B cell (primary cell): ENCODE measurements at regions not wholly inside any gene's neighbourhood (a gene's known extent, or its start where the extent isn't known, plus 50 kb on each side); places are given as distances from the start of the nearest gene placed in this dataset.

Experiments
- ATAC-seq: fragments of 200-7000 bp; cut with Tn5 transposase; one replicate; pipeline ENCODE4 v1.10.0; 2021; ENCODE audit warnings: low read depth, mild to moderate bottlenecking, moderate number of reproducible peaks, moderate library complexity
- CTCF ChIA-PET: fragments of 350-600 bp; sonication (Branson Sonifier 250); formaldehyde crosslinking; loops from one replicate; lab custom pipeline; 2021; ENCODE audit warnings: antibody characterized with exemption, inconsistent platforms; lab: Charles Lee
- POLR2A ChIA-PET: fragments of 350-600 bp; sonication (Branson Sonifier 250); formaldehyde crosslinking; loops from one replicate; lab custom pipeline; 2021; ENCODE audit warnings: antibody characterized with exemption; lab: Charles Lee
- DNase-seq: peaks from one replicate; pipeline ENCODE4 v3.0.0; 2013
- H2AFZ ChIP-seq: 2 replicates; pipeline ENCODE4 v1.6.1; 2012; ENCODE audit warnings: mild to moderate bottlenecking, low read depth, low read length; ENCODE audit not compliant: insufficient read depth, poor library complexity, severe bottlenecking
- H3K27ac ChIP-seq, 2 donors: 1 replicate in 1 of 2; 2 replicates in 1 of 2; pipeline ENCODE4 v1.5.1; 2012 to 2013; ENCODE audit warnings: low read length in 2 of 2, mild to moderate bottlenecking in 2 of 2, moderate library complexity in 1 of 2
- H3K27me3 ChIP-seq, 4 experiments: fragments of 200-600 bp in 1 of 4; sonication (generic) in 1 of 4; replicated peaks in 1 of 4; 1 replicate in 2 of 4; 2 replicates in 2 of 4; pipeline versions ENCODE4 v1.6.1 to v1.7.0; 2013 to 2016; ENCODE audit warnings: low read length in 3 of 4, mild to moderate bottlenecking in 2 of 4, mixed read lengths in 1 of 4, moderate library complexity in 1 of 4; ENCODE audit not compliant: insufficient read depth in 4 of 4, control insufficient read depth in 3 of 4; ENCODE audit errors: control extremely low read depth in 1 of 4
- H3K36me3 ChIP-seq, 2 experiments: replicated peaks in 1 of 2; 1 replicate in 1 of 2; 2 replicates in 1 of 2; pipeline versions ENCODE4 v1.6.1 to v1.7.1; 2013; ENCODE audit warnings: low read length in 1 of 2; ENCODE audit not compliant: insufficient read depth in 2 of 2, control insufficient read depth in 1 of 2; ENCODE audit errors: control extremely low read depth in 1 of 2, extremely low read depth in 1 of 2
- H3K4me1 ChIP-seq, 2 donors: fragments of 200-600 bp in 1 of 2; sonication (generic) in 1 of 2; 1 replicate in 1 of 2; 2 replicates in 1 of 2; pipeline versions ENCODE4 v1.5.1 to v1.6.1; 2013 to 2017; ENCODE audit warnings: low read length in 2 of 2; ENCODE audit not compliant: control insufficient read depth in 2 of 2, insufficient read depth in 2 of 2
- H3K4me2 ChIP-seq: replicated peaks from 2 replicates; pipeline ENCODE3; 2012; ENCODE audit warnings: mild to moderate bottlenecking, low read depth, low read length; ENCODE audit not compliant: poor library complexity, severe bottlenecking
- H3K4me3 ChIP-seq, 5 experiments: fragments of 200-600 bp in 1 of 5; sonication (generic) in 1 of 5; 1 replicate in 3 of 5; 2 replicates in 2 of 5; pipeline versions ENCODE4 v1.5.1 to v1.7.0; 2011 to 2016; ENCODE audit warnings: low read length in 4 of 5, mild to moderate bottlenecking in 4 of 5, low read depth in 2 of 5, control low read depth in 1 of 5, moderate library complexity in 1 of 5; ENCODE audit not compliant: insufficient read depth in 1 of 5; ENCODE audit errors: control extremely low read depth in 1 of 5, extremely low read depth in 1 of 5
- H3K79me2 ChIP-seq: fragments of 200-600 bp; sonication (generic); one replicate; pipeline ENCODE4 v1.6.0; 2016; ENCODE audit warnings: low read length; ENCODE audit not compliant: control insufficient read depth, insufficient read depth
- H3K9ac ChIP-seq: fragments of 200-600 bp; sonication (generic); 2 replicates; pipeline ENCODE4 v1.6.1; 2017; ENCODE audit warnings: mild to moderate bottlenecking, low read length, moderate library complexity
- H3K9me3 ChIP-seq, 3 donors: one replicate each; pipeline versions ENCODE4 v1.6.1 to v1.7.1; 2013; ENCODE audit warnings: low read length in 2 of 3; ENCODE audit not compliant: control insufficient read depth in 2 of 3, insufficient read depth in 1 of 3; ENCODE audit errors: control extremely low read depth in 1 of 3
- H4K20me1 ChIP-seq: 2 replicates; pipeline ENCODE4 v1.6.0; 2012; ENCODE audit warnings: mild to moderate bottlenecking, low read length; ENCODE audit not compliant: insufficient read depth, control insufficient read depth, poor library complexity, severe bottlenecking
- H3K27ac Mint-ChIP-seq: one replicate; pipeline ENCODE4 v1.8.0; 2021; ENCODE audit warnings: mixed read lengths
- H3K27me3 Mint-ChIP-seq: one replicate; pipeline ENCODE4 v1.8.0; 2021; ENCODE audit warnings: mixed read lengths
- H3K4me1 Mint-ChIP-seq: one replicate; pipeline ENCODE4 v1.8.0; 2021; ENCODE audit warnings: mixed read lengths
- H3K4me3 Mint-ChIP-seq: one replicate; pipeline ENCODE4 v1.8.0; 2021; ENCODE audit warnings: mixed read lengths
- H3K9me3 Mint-ChIP-seq: one replicate; pipeline ENCODE4 v1.8.0; 2022; ENCODE audit warnings: mixed read lengths; ENCODE audit not compliant: insufficient read depth
- CTCF ChIP-seq: fragments of 200-600 bp; IDR thresholded peaks from one replicate; pipeline ENCODE4 v1.8.0; 2022; ENCODE audit warnings: antibody characterized with exemption, mild to moderate bottlenecking
- EZH2 ChIP-seq: IDR thresholded peaks from 2 replicates; pipeline ENCODE4 v1.6.1; 2012; ENCODE audit warnings: borderline replicate concordance, low read depth, mild to moderate bottlenecking, moderate library complexity, low read length; ENCODE audit not compliant: insufficient read depth, poor library complexity, severe bottlenecking
- WGBS: methylation state at CpG from one replicate; pipeline ENCODE4 v1.1.5; 2013; ENCODE audit warnings: missing lambda C conversion rate; ENCODE audit not compliant: insufficient coverage; 5-methylcytosine and 5-hydroxymethylcytosine counted together
- intact Hi-C: fragments of 100-400 bp; cut with micrococcal nuclease; formaldehyde crosslinking; loops from one replicate; pipeline ENCODE4 v1.10.0; 2022

- CTCF ChIA-PET = no interaction called here
Observed at GRCh38 chr3:168693870-168694269, 598.1 kb upstream of the GOLIM4 start.

GRCh38 chr3:168688267-168688666, 592.5 kb upstream of the GOLIM4 start:
- H2AFZ ChIP-seq = no peak overlapping the region
- H3K9me3 ChIP-seq = no peaks in the 10 kb centered on the region
- ChIA-PET CTCF (no interaction called here), POLR2A (no interaction called here)
- Mint-ChIP-seq H3K4me3 (no peak overlapping the region), H3K27ac (no peak overlapping the region), H3K9me3 (no peaks in the 10 kb centered on the region), H3K4me1 (no peaks in the 10 kb centered on the region), H3K27me3 (no peaks in the 10 kb centered on the region)
- H3K36me3 ChIP-seq = no peaks in the 10 kb centered on the region
- ATAC-seq (no peak), DNase-seq (no peak)
- no peaks in the 10 kb centered on the region for H3K27me3 ChIP-seq
- no peaks in the 10 kb centered on the region for H3K79me2 ChIP-seq
- no peak overlapping the region for H3K4me2 ChIP-seq
- no peaks in the 10 kb centered on the region for H4K20me1 ChIP-seq
- H3K27ac ChIP-seq = no peak overlapping the region
- no CpG with 5 or more reads among the region's 5 CpGs for WGBS
- H3K4me3 ChIP-seq = no peak overlapping the region
- no peaks in the 10 kb centered on the region for H3K4me1 ChIP-seq
- TF ChIP-seq CTCF (no peak), EZH2 (no peak)
- intact Hi-C loops = no loop called here
- no peak overlapping the region for H3K9ac ChIP-seq

More at GRCh38 chr3:168693870-168694269, 598.1 kb upstream of the GOLIM4 start:
- H3K4me1 Mint-ChIP-seq = no peaks in the 10 kb centered on the region
- H3K27ac Mint-ChIP-seq = no peak overlapping the region
- WGBS = no CpG with 5 or more reads among the region's 3 CpGs
- no peak for TF ChIP-seq CTCF
- TF ChIP-seq EZH2 = no peak
- no peaks in the 10 kb centered on the region for H3K79me2 ChIP-seq
- H3K27me3 Mint-ChIP-seq = no peaks in the 10 kb centered on the region
- no peak overlapping the region for H3K9ac ChIP-seq
- H3K27ac ChIP-seq = no peak overlapping the region
- no peaks in the 10 kb centered on the region for H3K9me3 ChIP-seq
- no peaks in the 10 kb centered on the region for H4K20me1 ChIP-seq
- H3K9me3 Mint-ChIP-seq = no peaks in the 10 kb centered on the region
- no peaks in the 10 kb centered on the region for H3K27me3 ChIP-seq
- no peaks in the 10 kb centered on the region for H3K36me3 ChIP-seq
- DNase-seq (no peak), ATAC-seq (no peak)
- no peak overlapping the region for H3K4me3 Mint-ChIP-seq
- POLR2A ChIA-PET = no interaction called here
- H2AFZ ChIP-seq = no peak overlapping the region
- H3K4me2 ChIP-seq = no peak overlapping the region
- no peak overlapping the region for H3K4me3 ChIP-seq
- intact Hi-C loops = no loop called here
- no peaks in the 10 kb centered on the region for H3K4me1 ChIP-seq
